ENCODE measurements at regions not wholly inside any gene's neighbourhood (a gene's known extent, or its start where the extent isn't known, plus 50 kb on each side); places are given as distances from the start of the nearest gene placed in this dataset.

GRCh38 chr16:86632206-86632605 is 53.9 kb downstream of the FOXL1 start:
- no peak for ATAC-seq
- WGBS, 3 donors = 86 to 88% (median 88%) methylated on average over 16 of the region's 16 CpGs

GRCh38 chr16:86632944-86633343 is 54.6 kb downstream of the FOXL1 start:
- intact Hi-C loops (cut with DNase I) = no loop called here
- Histone ChIP-seq H3K9me3 (no peaks in the 10 kb centered on the region), H3K4me1 (no peaks in the 10 kb centered on the region), H3K36me3 (ENCODE audit: insufficient read depth in 1 of 2, low read depth in 1 of 2) (no peaks in the 10 kb centered on the region), H3K27ac (no peak overlapping the region), H3K27me3 (ENCODE audit: insufficient read depth in 3 of 3, low read length in 2 of 3) (peaks cover 0 to 4% (median 0%) of the 10 kb centered on the region in 3 donors), H3K4me3 (no peak overlapping the region)
- ATAC-seq (no peak), DNase-seq (no peak)
- no peak for TF ChIP-seq CTCF (IDR thresholded peaks at IDR 0.05)
- 88 to 93% (median 91%) methylated on average over 8 of the region's 8 CpGs for WGBS, 3 donors

More at GRCh38 chr16:86632206-86632605, 53.9 kb downstream of the FOXL1 start:
- intact Hi-C loops (cut with DNase I) = no loop called here
- TF ChIP-seq CTCF (IDR thresholded peaks at IDR 0.05) = no peak
- no peaks in the 10 kb centered on the region for H3K9me3 ChIP-seq
- H3K4me3 ChIP-seq = no peak overlapping the region
- no peak overlapping the region for H3K27ac ChIP-seq
- H3K4me1 ChIP-seq = no peaks in the 10 kb centered on the region
- H3K36me3 ChIP-seq (ENCODE audit: insufficient read depth in 1 of 2, low read depth in 1 of 2) = no peaks in the 10 kb centered on the region
- peaks cover 0 to 4% (median 0%) of the 10 kb centered on the region in 3 donors for H3K27me3 ChIP-seq (ENCODE audit: insufficient read depth in 3 of 3, low read length in 2 of 3)
- no peak for DNase-seq

- no peaks in the 10 kb centered on the region for H3K4me1 ChIP-seq
- peaks cover 0 to 13% (median 3%) of the 10 kb centered on the region in 3 donors for H3K27me3 ChIP-seq (ENCODE audit: insufficient read depth in 3 of 3, low read length in 2 of 3)
- no peaks in the 10 kb centered on the region for H3K36me3 ChIP-seq (ENCODE audit: insufficient read depth in 1 of 2, low read depth in 1 of 2)
- TF ChIP-seq CTCF (IDR thresholded peaks at IDR 0.05) = no peak
- H3K9me3 ChIP-seq = no peaks in the 10 kb centered on the region
- no peak overlapping the region for H3K27ac ChIP-seq
- 100% methylated on average over 1 of the region's 1 CpG for WGBS, 3 donors
- no peak overlapping the region for H3K4me3 ChIP-seq
- DNase-seq = no peak
- intact Hi-C loops (cut with DNase I) = no loop called here
- ATAC-seq = no peak
Measured at GRCh38 chr16:86634292-86634691, 55.9 kb downstream of the FOXL1 start.

- H3K4me1 ChIP-seq = no peaks in the 10 kb centered on the region
- H3K27ac ChIP-seq = no peak overlapping the region
- no peak for DNase-seq
- peaks cover 0 to 14% (median 6%) of the 10 kb centered on the region in 3 donors for H3K27me3 ChIP-seq (ENCODE audit: insufficient read depth in 3 of 3, low read length in 2 of 3)
- ATAC-seq = no peak
- no peaks in the 10 kb centered on the region for H3K36me3 ChIP-seq (ENCODE audit: insufficient read depth in 1 of 2, low read depth in 1 of 2)
- H3K4me3 ChIP-seq = no peak overlapping the region
- intact Hi-C loops (cut with DNase I) = no loop called here
- no peak for TF ChIP-seq CTCF (IDR thresholded peaks at IDR 0.05)
- WGBS, 3 donors = 41 to 48% (median 43%) methylated on average over 9 of the region's 9 CpGs
- H3K9me3 ChIP-seq = no peaks in the 10 kb centered on the region
Measured at GRCh38 chr16:86635176-86635876, 57.0 kb downstream of the FOXL1 start.

GRCh38 chr16:86635926-86636325 is 57.6 kb downstream of the FOXL1 start:
- H3K27ac ChIP-seq = no peak overlapping the region
- no peak overlapping the region for H3K4me3 ChIP-seq
- H3K9me3 ChIP-seq = no peaks in the 10 kb centered on the region
- TF ChIP-seq CTCF (IDR thresholded peaks at IDR 0.05) = no peak
- no peak for DNase-seq
- WGBS, 3 donors = 47 to 63% (median 48%) methylated on average over 12 of the region's 12 CpGs
- intact Hi-C loops (cut with DNase I) = no loop called here
- H3K36me3 ChIP-seq (ENCODE audit: insufficient read depth in 1 of 2, low read depth in 1 of 2) = no peaks in the 10 kb centered on the region
- H3K27me3 ChIP-seq (ENCODE audit: insufficient read depth in 3 of 3, low read length in 2 of 3) = peaks cover 0 to 14% (median 6%) of the 10 kb centered on the region in 3 donors
- H3K4me1 ChIP-seq = no peaks in the 10 kb centered on the region
- ATAC-seq = no peak

Measured in psoas muscle (tissue), 7 donors.